ENCODE measurements at regions not wholly inside any gene's neighbourhood (a gene's known extent, or its start where the extent isn't known, plus 50 kb on each side); places are given as distances from the start of the nearest gene placed in this dataset.

GRCh38 chr10:120734483-120735078 lies 116.6 kb upstream of the WDR11 start:
- Histone ChIP-seq H3K9me3 (ENCODE audit: low read depth) (no peaks in the 10 kb centered on the region), H3K36me3 (no peaks in the 10 kb centered on the region), H3K27me3 (no peaks in the 10 kb centered on the region), H3K4me3 (no peak overlapping the region), H3K27ac (no peak overlapping the region), H3K4me1 (ENCODE audit: low read depth) (no peaks in the 10 kb centered on the region)
- no peak for TF ChIP-seq CTCF (IDR thresholded peaks at IDR 0.05; ENCODE audit: low read depth, low read length)
- peak in 1 of 2 donors; percentile 33 for DNase-seq (ENCODE audit: low read depth in 1 of 2, low spot score in 1 of 2)

GRCh38 chr10:120735315-120735714 lies 115.8 kb upstream of the WDR11 start:
- no peaks in the 10 kb centered on the region for H3K4me1 ChIP-seq (ENCODE audit: low read depth)
- no peak for TF ChIP-seq CTCF (IDR thresholded peaks at IDR 0.05; ENCODE audit: low read depth, low read length)
- H3K27me3 ChIP-seq: no peaks in the 10 kb centered on the region
- DNase-seq (ENCODE audit: low read depth in 1 of 2, low spot score in 1 of 2): no peak
- H3K4me3 ChIP-seq: no peak overlapping the region
- H3K9me3 ChIP-seq (ENCODE audit: low read depth): no peaks in the 10 kb centered on the region
- H3K27ac ChIP-seq: no peak overlapping the region
- no peaks in the 10 kb centered on the region for H3K36me3 ChIP-seq

- H3K4me1 ChIP-seq (ENCODE audit: low read depth): no peaks in the 10 kb centered on the region
- peak; percentile 14 to 24 for DNase-seq (ENCODE audit: low read depth in 1 of 2, low spot score in 1 of 2)
- no peak overlapping the region for H3K27ac ChIP-seq
- TF ChIP-seq CTCF (IDR thresholded peaks at IDR 0.05; ENCODE audit: low read depth, low read length): peak; percentile 67
- no peaks in the 10 kb centered on the region for H3K9me3 ChIP-seq (ENCODE audit: low read depth)
- no peaks in the 10 kb centered on the region for H3K36me3 ChIP-seq
- H3K4me3 ChIP-seq: no peak overlapping the region
- no peaks in the 10 kb centered on the region for H3K27me3 ChIP-seq
Measured at GRCh38 chr10:120735773-120736371, 115.3 kb upstream of the WDR11 start.

GRCh38 chr10:120736377-120736776 lies 114.8 kb upstream of the WDR11 start:
- DNase-seq (ENCODE audit: low read depth in 1 of 2, low spot score in 1 of 2): no peak
- no peaks in the 10 kb centered on the region for H3K4me1 ChIP-seq (ENCODE audit: low read depth)
- H3K36me3 ChIP-seq: no peaks in the 10 kb centered on the region
- no peaks in the 10 kb centered on the region for H3K27me3 ChIP-seq
- H3K4me3 ChIP-seq: no peak overlapping the region
- H3K27ac ChIP-seq: no peak overlapping the region
- no peaks in the 10 kb centered on the region for H3K9me3 ChIP-seq (ENCODE audit: low read depth)
- TF ChIP-seq CTCF (IDR thresholded peaks at IDR 0.05; ENCODE audit: low read depth, low read length): no peak

GRCh38 chr10:120738658-120739057 lies 112.5 kb upstream of the WDR11 start:
- Histone ChIP-seq H3K4me3 (no peak overlapping the region), H3K4me1 (ENCODE audit: low read depth) (no peaks in the 10 kb centered on the region), H3K27me3 (no peaks in the 10 kb centered on the region), H3K27ac (no peak overlapping the region), H3K36me3 (no peaks in the 10 kb centered on the region), H3K9me3 (ENCODE audit: low read depth) (no peaks in the 10 kb centered on the region)
- no peak for TF ChIP-seq CTCF (IDR thresholded peaks at IDR 0.05; ENCODE audit: low read depth, low read length)
- DNase-seq (ENCODE audit: low read depth in 1 of 2, low spot score in 1 of 2): no peak

All from cardiac muscle cell (in vitro differentiated cells and primary cell).